ENCODE measurements at regions not wholly inside any gene's neighbourhood (a gene's known extent, or its start where the extent isn't known, plus 50 kb on each side); places are given as distances from the start of the nearest gene placed in this dataset.

DNA sequence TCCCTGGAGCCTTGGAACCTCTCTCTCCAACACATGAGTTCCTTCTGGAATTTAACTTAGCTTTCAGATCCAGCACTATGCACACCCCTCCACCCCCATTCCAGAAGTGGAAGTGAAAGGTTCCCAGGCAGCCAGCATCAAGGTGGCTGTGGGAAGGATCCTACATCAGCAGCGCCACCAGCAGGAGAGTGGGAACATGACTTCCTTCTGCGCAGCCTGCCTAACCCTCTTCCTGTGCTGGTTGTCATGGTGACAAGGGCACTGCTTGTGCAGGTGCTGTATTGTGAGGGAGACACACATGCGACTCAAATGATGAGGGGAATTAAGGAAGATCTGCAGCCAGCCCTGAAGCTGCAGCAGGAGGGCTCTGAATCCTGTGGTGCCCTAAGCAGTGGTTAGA lies 904.5 kb upstream of the API5 start:
- TF ChIP-seq, protein P1, sequence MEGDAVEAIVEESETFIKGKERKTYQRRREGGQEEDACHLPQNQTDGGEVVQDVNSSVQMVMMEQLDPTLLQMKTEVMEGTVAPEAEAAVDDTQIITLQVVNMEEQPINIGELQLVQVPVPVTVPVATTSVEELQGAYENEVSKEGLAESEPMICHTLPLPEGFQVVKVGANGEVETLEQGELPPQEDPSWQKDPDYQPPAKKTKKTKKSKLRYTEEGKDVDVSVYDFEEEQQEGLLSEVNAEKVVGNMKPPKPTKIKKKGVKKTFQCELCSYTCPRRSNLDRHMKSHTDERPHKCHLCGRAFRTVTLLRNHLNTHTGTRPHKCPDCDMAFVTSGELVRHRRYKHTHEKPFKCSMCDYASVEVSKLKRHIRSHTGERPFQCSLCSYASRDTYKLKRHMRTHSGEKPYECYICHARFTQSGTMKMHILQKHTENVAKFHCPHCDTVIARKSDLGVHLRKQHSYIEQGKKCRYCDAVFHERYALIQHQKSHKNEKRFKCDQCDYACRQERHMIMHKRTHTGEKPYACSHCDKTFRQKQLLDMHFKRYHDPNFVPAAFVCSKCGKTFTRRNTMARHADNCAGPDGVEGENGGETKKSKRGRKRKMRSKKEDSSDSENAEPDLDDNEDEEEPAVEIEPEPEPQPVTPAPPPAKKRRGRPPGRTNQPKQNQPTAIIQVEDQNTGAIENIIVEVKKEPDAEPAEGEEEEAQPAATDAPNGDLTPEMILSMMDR (IDR thresholded peaks at IDR 0.05; ENCODE audit: low read length) = no peak
- TF ChIP-seq EZH2 (optimal IDR thresholded peaks at IDR 0.05; ENCODE audit: low read depth, low read length) (no peak), EZH2phosphoT487 (IDR thresholded peaks at IDR 0.05; ENCODE audit: low read length) (no peak)

All from MM.1S (cell line).